HG03060 (cell line): ENCODE measurements at regions not wholly inside any gene's neighbourhood (a gene's known extent, or its start where the extent isn't known, plus 50 kb on each side); places are given as distances from the start of the nearest gene placed in this dataset.

Experiments used
- ATAC-seq: cut with Tn5 transposase; IDR thresholded peaks from one replicate; pipeline ENCODE4 v1.9.1; 2021; ENCODE audit warnings: low read depth, moderate number of reproducible peaks; ENCODE audit not compliant: unreplicated experiment

GRCh38 chr6:167643223-167643622 lies 183.5 kb upstream of the AFDN start:
- ATAC-seq, result no peak

- ATAC-seq, result no peak
These were observed 183.0 kb upstream of the AFDN start for GRCh38 chr6:167643716-167644115.

GRCh38 chr6:167644412-167645132 lies 182.1 kb upstream of the AFDN start:
- ATAC-seq, result no peak

- no peak for ATAC-seq
These were observed 181.3 kb upstream of the AFDN start for GRCh38 chr6:167645368-167645767.

- no peak for ATAC-seq
These were observed 179.4 kb upstream of the AFDN start for GRCh38 chr6:167647306-167647705.

- no peak for ATAC-seq
These were observed 178.8 kb upstream of the AFDN start for GRCh38 chr6:167647737-167648470.

- ATAC-seq, result no peak
These were observed 178.0 kb upstream of the AFDN start for GRCh38 chr6:167648501-167649278.

- ATAC-seq, result no peak
These were observed 177.2 kb upstream of the AFDN start for GRCh38 chr6:167649476-167649875.

GRCh38 chr6:167650730-167651317 lies 175.9 kb upstream of the AFDN start:
- ATAC-seq, result no peak

GRCh38 chr6:167651318-167652041 lies 175.2 kb upstream of the AFDN start:
- ATAC-seq, result no peak

- ATAC-seq, result no peak
These were observed 174.5 kb upstream of the AFDN start for GRCh38 chr6:167652042-167652700.

GRCh38 chr6:167652701-167653095 lies 174.0 kb upstream of the AFDN start:
- ATAC-seq, result no peak

GRCh38 chr6:167653561-167653960 lies 173.2 kb upstream of the AFDN start:
- no peak for ATAC-seq

GRCh38 chr6:167654389-167654788 lies 172.3 kb upstream of the AFDN start:
- no peak for ATAC-seq

GRCh38 chr6:167655174-167655821 lies 171.4 kb upstream of the AFDN start:
- ATAC-seq, result no peak

GRCh38 chr6:167658106-167658505 lies 168.6 kb upstream of the AFDN start:
- ATAC-seq, result no peak

GRCh38 chr6:167659046-167659445 lies 167.7 kb upstream of the AFDN start:
- ATAC-seq, result no peak

- ATAC-seq, result no peak
These were observed 166.3 kb upstream of the AFDN start for GRCh38 chr6:167660424-167660823.

GRCh38 chr6:167660944-167661551 lies 165.7 kb upstream of the AFDN start:
- no peak for ATAC-seq
